ENCODE measurements at regions not wholly inside any gene's neighbourhood (a gene's known extent, or its start where the extent isn't known, plus 50 kb on each side); places are given as distances from the start of the nearest gene placed in this dataset.

- H3K27me3 ChIP-seq (replicated peaks; ENCODE audit: insufficient read depth, low read depth, low read length, poor library complexity), result peaks cover 8% of the 10 kb centered on the region
- CTCF ChIA-PET, result interaction anchor here (1.9 kb wide), 1 partner anchor 100 kb away, joined by 6 read pairs; no protein-coding TSS in a partner anchor
- no peak for TF ChIP-seq CTCF (conservative IDR thresholded peaks at IDR 0.05; ENCODE audit: low read depth, low read length)
- no peak for TF ChIP-seq EZH2 (IDR thresholded peaks at IDR 0.05; ENCODE audit: borderline replicate concordance, low read depth, low read length, poor library complexity, severe bottlenecking)
- no peak overlapping the region for H3K27ac ChIP-seq (ENCODE audit: low read depth, low read length, poor library complexity, severe bottlenecking)
- no peaks in the 10 kb centered on the region for H3K9me3 ChIP-seq (ENCODE audit: low read depth, low read length, poor library complexity, severe bottlenecking)
- BruUV-seq (replicated peaks), result no TSS peak
- H3K36me3 ChIP-seq (ENCODE audit: insufficient read depth, low read length, poor library complexity, severe bottlenecking), result no peaks in the 10 kb centered on the region
- intact Hi-C loops (cut with micrococcal nuclease; ENCODE audit: unreplicated experiment), result no loop called here
- peaks cover 38% of the 10 kb centered on the region for H3K4me1 ChIP-seq (ENCODE audit: insufficient read depth, low read length, poor library complexity, severe bottlenecking)
- POLR2A ChIA-PET (ENCODE audit: low non-redundant PET), result no interaction called here
- no peak overlapping the region for H3K4me3 ChIP-seq (ENCODE audit: low read depth, low read length, poor library complexity, severe bottlenecking)
- DNase-seq (ENCODE audit: low spot score), result no peak
These were observed 53.0 kb upstream of the LAPTM5 start for GRCh38 chr1:30810416-30811080.

DNA sequence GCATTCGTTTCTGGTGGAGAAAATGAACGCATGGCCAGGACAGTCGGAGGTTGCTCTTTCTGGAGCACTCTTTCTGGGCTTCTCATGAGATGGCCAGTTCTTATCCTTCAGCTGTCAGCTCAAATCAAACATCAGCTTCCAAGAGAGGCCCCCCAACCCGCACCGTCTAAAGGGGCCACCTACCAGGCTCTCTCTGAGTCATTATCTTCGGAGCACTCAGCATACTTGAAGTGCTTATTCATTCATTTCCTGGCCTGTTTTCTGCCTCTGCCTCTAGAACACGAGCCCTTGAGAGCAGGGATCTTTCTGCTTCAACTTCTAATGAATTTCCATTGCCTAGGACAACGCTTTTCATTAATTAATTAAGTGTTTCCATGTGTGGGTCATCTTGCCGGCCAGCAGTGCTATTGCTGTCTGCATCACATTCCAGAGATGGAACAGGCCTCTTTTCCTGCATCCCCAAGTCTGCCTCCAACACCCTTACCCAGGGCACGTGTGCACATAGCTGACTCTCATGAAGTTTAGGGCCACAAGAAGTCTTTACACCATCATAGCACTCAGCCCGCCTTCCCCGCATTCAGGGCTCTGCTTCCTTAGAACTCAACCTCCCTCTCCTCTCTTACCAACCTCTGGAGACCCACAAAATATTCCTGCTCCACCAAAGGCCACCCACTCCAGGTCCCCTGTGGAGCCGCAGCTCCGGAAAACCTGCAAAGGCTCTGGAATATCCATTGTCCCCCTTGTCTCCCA, 52.1 kb upstream of the LAPTM5 start:
- no peaks in the 10 kb centered on the region for H3K9me3 ChIP-seq (ENCODE audit: low read depth, low read length, poor library complexity, severe bottlenecking)
- peak; percentile 87 for DNase-seq (ENCODE audit: low spot score)
- no TSS peak for BruUV-seq (replicated peaks)
- H3K36me3 ChIP-seq (ENCODE audit: insufficient read depth, low read length, poor library complexity, severe bottlenecking), result no peaks in the 10 kb centered on the region
- TF ChIP-seq CTCF (conservative IDR thresholded peaks at IDR 0.05; ENCODE audit: low read depth, low read length) (no peak), EZH2 (IDR thresholded peaks at IDR 0.05; ENCODE audit: borderline replicate concordance, low read depth, low read length, poor library complexity, severe bottlenecking) (no peak)
- no peak overlapping the region for H3K4me3 ChIP-seq (ENCODE audit: low read depth, low read length, poor library complexity, severe bottlenecking)
- H3K27ac ChIP-seq (ENCODE audit: low read depth, low read length, poor library complexity, severe bottlenecking), result peak overlapping the region; percentile 16
- CTCF ChIA-PET, result interaction anchor here (1.9 kb wide), 1 partner anchor 101 kb away, joined by 6 read pairs; no protein-coding TSS in a partner anchor
- peaks cover 8% of the 10 kb centered on the region for H3K27me3 ChIP-seq (replicated peaks; ENCODE audit: insufficient read depth, low read depth, low read length, poor library complexity)
- H3K4me1 ChIP-seq (ENCODE audit: insufficient read depth, low read length, poor library complexity, severe bottlenecking), result peaks cover 38% of the 10 kb centered on the region
- POLR2A ChIA-PET (ENCODE audit: low non-redundant PET), result no interaction called here
- intact Hi-C loops (cut with micrococcal nuclease; ENCODE audit: unreplicated experiment), result loop anchor here (5.0 kb wide), 1 partner anchor 48 kb away; no protein-coding TSS in a partner anchor

DNA sequence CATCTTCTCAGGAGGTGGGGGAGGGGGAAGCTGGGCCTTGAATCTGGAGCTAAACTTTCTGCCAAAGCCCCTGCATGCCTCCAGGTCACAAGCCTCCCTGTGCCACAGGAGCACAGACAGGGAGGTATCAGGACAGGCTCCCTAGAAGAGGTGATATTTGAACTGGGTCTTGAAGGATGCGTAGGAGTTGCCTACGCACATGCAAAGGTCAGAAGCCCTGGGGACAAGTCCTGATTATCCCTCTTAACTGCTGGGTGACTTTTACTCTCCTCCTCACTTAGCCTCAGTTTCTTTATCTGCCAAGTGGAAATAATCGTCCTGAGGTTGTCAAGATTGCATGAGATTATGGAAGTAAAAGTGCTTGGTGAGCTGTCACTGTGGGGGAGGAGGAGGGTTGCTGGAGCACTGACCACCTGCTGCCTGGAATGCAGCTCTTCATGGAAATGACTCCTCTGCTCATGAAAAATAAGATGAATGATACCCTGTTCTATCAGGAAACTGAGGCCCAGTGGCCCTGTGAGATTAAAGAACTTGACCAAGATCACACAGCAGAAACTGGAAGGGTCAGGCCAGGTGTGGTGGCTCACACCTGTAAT, 50.6 kb upstream of the LAPTM5 start:
- no peak for DNase-seq (ENCODE audit: low spot score)
- no peaks in the 10 kb centered on the region for H3K9me3 ChIP-seq (ENCODE audit: low read depth, low read length, poor library complexity, severe bottlenecking)
- POLR2A ChIA-PET (ENCODE audit: low non-redundant PET), result interaction anchor here (0.6 kb wide), 1 partner anchor 89 kb away, joined by 4 read pairs; no protein-coding TSS in a partner anchor
- no peak overlapping the region for H3K27ac ChIP-seq (ENCODE audit: low read depth, low read length, poor library complexity, severe bottlenecking)
- no peaks in the 10 kb centered on the region for H3K36me3 ChIP-seq (ENCODE audit: insufficient read depth, low read length, poor library complexity, severe bottlenecking)
- no TSS peak for BruUV-seq (replicated peaks)
- CTCF ChIA-PET, result interaction anchor here (0.8 kb wide), 1 partner anchor 34 kb away, joined by 3 read pairs; no protein-coding TSS in a partner anchor
- H3K27me3 ChIP-seq (replicated peaks; ENCODE audit: insufficient read depth, low read depth, low read length, poor library complexity), result peaks cover 8% of the 10 kb centered on the region
- H3K4me3 ChIP-seq (ENCODE audit: low read depth, low read length, poor library complexity, severe bottlenecking), result no peak overlapping the region
- TF ChIP-seq EZH2 (IDR thresholded peaks at IDR 0.05; ENCODE audit: borderline replicate concordance, low read depth, low read length, poor library complexity, severe bottlenecking), result no peak
- TF ChIP-seq CTCF (conservative IDR thresholded peaks at IDR 0.05; ENCODE audit: low read depth, low read length), result no peak
- H3K4me1 ChIP-seq (ENCODE audit: insufficient read depth, low read length, poor library complexity, severe bottlenecking), result peaks cover 38% of the 10 kb centered on the region
- intact Hi-C loops (cut with micrococcal nuclease; ENCODE audit: unreplicated experiment), result loop anchor here (5.0 kb wide), 1 partner anchor 49 kb away; no protein-coding TSS in a partner anchor
